Endothelial cell of hepatic sinusoid (primary cell): ENCODE measurements at regions not wholly inside any gene's neighbourhood (a gene's known extent, or its start where the extent isn't known, plus 50 kb on each side); places are given as distances from the start of the nearest gene placed in this dataset.

Experiments
- in situ Hi-C: cut with HindIII; loops from 2 replicates; pipeline ENCODE4 v1.10.0; 2017; ENCODE audit warnings: low sequenced_read_pairs

GRCh38 chr20:60486937-60487336 lies 528.7 kb downstream of the CDH26 start:
- in situ Hi-C loops: no loop called here

- in situ Hi-C loops: no loop called here
These were observed 532.2 kb downstream of the CDH26 start for GRCh38 chr20:60490217-60491050.

GRCh38 chr20:60491051-60491581 lies 532.9 kb downstream of the CDH26 start:
- in situ Hi-C loops: no loop called here

- in situ Hi-C loops: no loop called here
These were observed 536.3 kb downstream of the CDH26 start for GRCh38 chr20:60494476-60494875.

GRCh38 chr20:60497298-60498035 lies 539.2 kb downstream of the CDH26 start:
- in situ Hi-C loops: no loop called here

GRCh38 chr20:60500038-60500701 lies 541.9 kb downstream of the CDH26 start:
- in situ Hi-C loops: no loop called here

GRCh38 chr20:60501048-60501447 lies 542.8 kb downstream of the CDH26 start:
- in situ Hi-C loops: no loop called here

GRCh38 chr20:60502881-60503280 lies 544.7 kb downstream of the CDH26 start:
- in situ Hi-C loops: no loop called here

GRCh38 chr20:60505423-60505822 lies 547.2 kb downstream of the CDH26 start:
- in situ Hi-C loops: no loop called here

- in situ Hi-C loops: no loop called here
These were observed 547.8 kb downstream of the CDH26 start for GRCh38 chr20:60506061-60506460.

GRCh38 chr20:60507087-60507694 lies 549.0 kb downstream of the CDH26 start:
- in situ Hi-C loops: no loop called here

GRCh38 chr20:60509407-60509806 lies 551.2 kb downstream of the CDH26 start:
- in situ Hi-C loops: no loop called here

- in situ Hi-C loops: no loop called here
These were observed 552.1 kb downstream of the CDH26 start for GRCh38 chr20:60510356-60510755.

- in situ Hi-C loops: no loop called here
These were observed 554.2 kb downstream of the CDH26 start for GRCh38 chr20:60512443-60512842.

- in situ Hi-C loops: no loop called here
These were observed 554.9 kb downstream of the CDH26 start for GRCh38 chr20:60513141-60513540.

- in situ Hi-C loops: no loop called here
These were observed 558.2 kb downstream of the CDH26 start for GRCh38 chr20:60516442-60516841.

GRCh38 chr20:60518022-60518421 lies 559.8 kb downstream of the CDH26 start:
- in situ Hi-C loops: no loop called here

- in situ Hi-C loops: no loop called here
These were observed 567.2 kb downstream of the CDH26 start for GRCh38 chr20:60525397-60525796.

- in situ Hi-C loops: no loop called here
These were observed 569.4 kb downstream of the CDH26 start for GRCh38 chr20:60527656-60528055.

- in situ Hi-C loops: no loop called here
These were observed 569.9 kb downstream of the CDH26 start for GRCh38 chr20:60528141-60528540.

- in situ Hi-C loops: no loop called here
These were observed 570.9 kb downstream of the CDH26 start for GRCh38 chr20:60529149-60529548.
